ENCODE measurements at regions not wholly inside any gene's neighbourhood (a gene's known extent, or its start where the extent isn't known, plus 50 kb on each side); places are given as distances from the start of the nearest gene placed in this dataset.
"Not testable (repeated sequence)": the region's sequence is repeated elsewhere in the genome, so short reads cannot be mapped to it uniquely, and the experiment has no call there.

DNA sequence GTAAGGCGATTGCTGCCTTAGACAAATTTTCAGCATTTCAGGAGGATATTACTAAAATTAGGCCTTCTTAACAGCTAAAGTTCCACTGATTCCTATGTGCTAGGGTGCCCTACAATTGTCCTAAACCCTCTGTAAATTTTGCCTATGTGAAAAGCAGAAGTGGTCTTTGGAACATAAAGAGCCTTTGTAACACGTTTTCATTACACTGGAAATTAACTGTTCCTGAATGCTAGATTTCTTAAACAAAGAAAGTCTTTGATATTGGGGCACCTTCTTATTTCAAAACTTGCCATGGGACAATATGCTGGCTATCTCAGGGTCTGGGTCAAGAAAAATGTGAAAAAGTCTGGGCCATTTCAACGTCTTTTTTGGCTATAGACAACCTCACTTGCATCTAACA is 60.4 kb upstream of the MOCS2 start:
- ChIA-PET POLR2A (no interaction called here), CTCF (interaction anchor here (0.7 to 7.3 kb wide), 31 partner anchors 13 to 1066 kb away, joined by 3 to 60 read pairs (median 7); partner anchors contain the start of gene FST)
- H3K4me3 ChIP-seq (ENCODE audit: low read depth, low read length): no peak overlapping the region
- TF ChIP-seq, protein P1, sequence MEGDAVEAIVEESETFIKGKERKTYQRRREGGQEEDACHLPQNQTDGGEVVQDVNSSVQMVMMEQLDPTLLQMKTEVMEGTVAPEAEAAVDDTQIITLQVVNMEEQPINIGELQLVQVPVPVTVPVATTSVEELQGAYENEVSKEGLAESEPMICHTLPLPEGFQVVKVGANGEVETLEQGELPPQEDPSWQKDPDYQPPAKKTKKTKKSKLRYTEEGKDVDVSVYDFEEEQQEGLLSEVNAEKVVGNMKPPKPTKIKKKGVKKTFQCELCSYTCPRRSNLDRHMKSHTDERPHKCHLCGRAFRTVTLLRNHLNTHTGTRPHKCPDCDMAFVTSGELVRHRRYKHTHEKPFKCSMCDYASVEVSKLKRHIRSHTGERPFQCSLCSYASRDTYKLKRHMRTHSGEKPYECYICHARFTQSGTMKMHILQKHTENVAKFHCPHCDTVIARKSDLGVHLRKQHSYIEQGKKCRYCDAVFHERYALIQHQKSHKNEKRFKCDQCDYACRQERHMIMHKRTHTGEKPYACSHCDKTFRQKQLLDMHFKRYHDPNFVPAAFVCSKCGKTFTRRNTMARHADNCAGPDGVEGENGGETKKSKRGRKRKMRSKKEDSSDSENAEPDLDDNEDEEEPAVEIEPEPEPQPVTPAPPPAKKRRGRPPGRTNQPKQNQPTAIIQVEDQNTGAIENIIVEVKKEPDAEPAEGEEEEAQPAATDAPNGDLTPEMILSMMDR (IDR thresholded peaks at IDR 0.05; ENCODE audit: insufficient read depth, low read length, missing control alignments): no peak
- no peak for DNase-seq (ENCODE audit: low read depth, low spot score)

DNA sequence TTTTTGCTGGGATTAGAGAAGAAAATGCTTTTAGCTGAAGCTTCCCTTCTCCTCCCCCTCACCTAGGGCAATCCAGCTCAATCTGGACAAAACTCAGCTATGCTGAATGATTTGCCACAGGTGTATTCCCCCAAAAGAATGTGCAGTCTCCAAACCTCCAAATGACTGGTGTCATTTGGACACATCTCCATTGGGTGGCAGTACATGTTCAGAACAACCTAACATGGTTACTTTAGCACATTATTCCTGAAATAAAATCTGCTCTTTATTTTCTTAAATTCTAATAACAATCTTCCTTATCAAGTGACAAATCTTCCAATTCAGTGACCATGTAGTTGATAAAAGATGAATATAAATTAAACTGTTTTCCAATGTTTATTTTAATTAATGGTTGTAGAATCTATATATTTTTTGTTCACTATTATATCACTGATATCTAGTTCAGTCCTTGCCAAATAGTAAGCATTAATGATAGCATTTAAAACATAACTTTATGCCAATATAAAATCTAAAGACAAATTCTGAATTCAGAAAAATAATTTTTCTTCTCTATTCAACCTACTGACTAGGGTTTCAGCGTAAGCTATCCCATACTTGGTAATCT is 61.3 kb upstream of the MOCS2 start:
- no peak for DNase-seq (ENCODE audit: low read depth, low spot score)
- ChIA-PET CTCF (interaction anchor here (0.7 to 7.3 kb wide), 44 partner anchors 12 to 1069 kb away, joined by 3 to 60 read pairs (median 4); partner anchors contain the start of gene FST), POLR2A (no interaction called here)
- H3K4me3 ChIP-seq (ENCODE audit: low read depth, low read length): no peak overlapping the region
- TF ChIP-seq, protein P1 (IDR thresholded peaks at IDR 0.05; ENCODE audit: insufficient read depth, low read length, missing control alignments): peak; percentile 60

DNA sequence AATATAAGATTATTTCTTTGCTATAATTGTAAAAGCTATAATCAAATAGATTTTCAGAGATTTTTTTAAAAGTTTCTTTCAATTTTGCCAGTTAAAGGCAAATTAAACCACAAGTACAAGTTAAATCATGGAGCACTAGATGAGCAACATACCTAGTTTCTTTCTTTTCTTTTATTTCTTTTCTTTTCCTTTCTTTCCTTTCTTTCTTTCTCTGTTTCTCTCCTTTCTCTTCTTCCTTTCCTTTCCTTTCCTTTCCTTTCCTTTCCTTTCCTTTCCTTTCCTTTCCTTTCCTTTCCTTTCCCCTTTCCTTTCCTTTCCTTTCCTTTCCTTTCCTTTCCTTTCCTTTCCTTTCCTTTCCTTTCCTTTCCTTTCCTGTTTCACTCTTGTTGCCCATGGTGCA is 62.5 kb upstream of the MOCS2 start:
- DNase-seq (ENCODE audit: low read depth, low spot score); H3K4me3 ChIP-seq (ENCODE audit: low read depth, low read length); POLR2A ChIA-PET: not testable (repeated sequence)
- CTCF ChIA-PET: interaction anchor here (0.7 to 7.3 kb wide), 19 partner anchors 11 to 1067 kb away, joined by 3 to 60 read pairs (median 7); partner anchors contain the start of gene FST

DNA sequence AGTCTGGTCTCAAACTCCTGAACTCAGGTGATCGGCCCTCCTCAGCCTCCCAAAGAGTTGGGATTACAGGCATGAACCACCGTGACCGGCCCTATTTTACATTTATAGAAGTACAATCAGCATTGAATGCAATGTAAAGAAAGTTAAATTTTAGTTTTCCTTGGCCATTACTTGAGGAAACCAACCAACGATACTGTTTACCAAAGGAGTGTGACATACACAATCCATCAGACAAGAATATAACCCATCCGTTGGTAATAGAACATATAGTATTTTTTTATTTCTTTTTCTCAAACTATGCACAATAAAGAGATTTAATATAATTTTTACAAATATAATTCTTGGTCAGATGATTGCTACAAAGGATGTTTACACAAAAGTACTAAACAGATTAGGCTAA is 63.1 kb upstream of the MOCS2 start:
- TF ChIP-seq, protein P1 (IDR thresholded peaks at IDR 0.05; ENCODE audit: insufficient read depth, low read length, missing control alignments): no peak
- no peak overlapping the region for H3K4me3 ChIP-seq (ENCODE audit: low read depth, low read length)
- POLR2A ChIA-PET: no interaction called here
- CTCF ChIA-PET: interaction anchor here (0.7 to 7.3 kb wide), 4 partner anchors 89 to 1061 kb away, joined by 4 to 60 read pairs (median 20); no protein-coding TSS in a partner anchor
- DNase-seq (ENCODE audit: low read depth, low spot score): no peak

DNA sequence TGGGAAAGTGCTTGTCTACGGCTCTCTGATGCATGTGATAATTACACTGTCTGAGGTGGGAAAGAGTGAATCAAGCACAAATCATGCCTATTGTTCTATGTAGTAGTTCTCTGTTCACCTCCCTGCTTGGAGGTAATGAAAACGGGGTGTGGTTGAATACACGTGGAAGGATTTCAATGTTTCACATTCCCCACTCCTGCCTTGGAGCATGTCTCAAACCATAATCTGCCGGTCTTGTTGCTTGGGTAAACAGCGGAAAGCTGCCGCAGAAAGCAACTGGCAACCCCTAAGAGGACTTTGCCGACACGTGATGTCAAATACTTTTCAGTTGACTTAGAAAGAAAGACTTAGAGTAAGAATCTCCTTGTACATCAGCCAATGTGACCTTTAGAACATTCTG is 63.5 kb upstream of the MOCS2 start:
- DNase-seq (ENCODE audit: low read depth, low spot score): no peak
- no peak overlapping the region for H3K4me3 ChIP-seq (ENCODE audit: low read depth, low read length)
- ChIA-PET CTCF (interaction anchor here (7.3 kb wide), 1 partner anchor 1055 kb away, joined by 60 read pairs; no protein-coding TSS in a partner anchor), POLR2A (no interaction called here)
- TF ChIP-seq, protein P1 (IDR thresholded peaks at IDR 0.05; ENCODE audit: insufficient read depth, low read length, missing control alignments): no peak

DNA sequence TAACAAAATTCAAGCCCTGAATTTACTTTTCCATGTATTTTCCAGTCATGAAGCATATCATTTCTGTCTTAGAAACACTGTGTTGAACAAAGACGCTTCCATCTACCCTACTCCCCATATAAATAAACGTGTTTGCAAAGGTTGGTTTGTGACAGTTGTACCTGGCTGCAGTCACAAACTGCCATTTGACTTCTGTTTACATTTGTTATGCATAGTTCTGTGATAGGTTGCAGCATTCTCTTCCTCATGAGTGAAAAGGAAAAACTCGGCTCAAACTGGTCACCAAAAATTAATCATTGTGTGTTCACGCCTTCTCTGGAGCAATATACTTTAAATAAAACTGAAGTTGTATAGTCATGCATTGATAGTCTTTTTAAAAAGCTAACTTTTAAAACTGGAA is 69.3 kb upstream of the MOCS2 start:
- ChIA-PET POLR2A (no interaction called here), CTCF (interaction anchor here (1.7 kb wide), 1 partner anchor 15 kb away, joined by 4 read pairs; no protein-coding TSS in a partner anchor)
- TF ChIP-seq, protein P1 (IDR thresholded peaks at IDR 0.05; ENCODE audit: insufficient read depth, low read length, missing control alignments): no peak
- DNase-seq (ENCODE audit: low read depth, low spot score): no peak
- no peak overlapping the region for H3K4me3 ChIP-seq (ENCODE audit: low read depth, low read length)

DNA sequence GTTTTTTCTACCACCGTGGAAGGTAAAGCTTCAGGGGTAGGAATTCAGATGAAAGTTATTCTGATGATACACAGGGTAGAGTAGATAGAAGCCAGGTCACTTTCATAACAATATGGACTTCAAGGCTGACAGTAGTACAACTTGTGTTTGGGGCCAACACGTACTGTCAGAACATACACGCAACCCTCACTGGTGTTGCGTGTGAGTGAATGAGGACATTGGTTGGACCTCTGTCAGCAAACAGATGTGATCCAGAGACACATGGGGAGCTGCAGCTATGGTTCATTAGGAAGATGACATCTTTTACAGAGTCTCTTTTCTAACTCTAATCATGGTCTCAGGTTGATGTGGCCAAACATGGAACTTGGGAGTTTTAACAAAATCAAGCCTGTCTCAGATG is 70.1 kb upstream of the MOCS2 start:
- DNase-seq (ENCODE audit: low read depth, low spot score): no peak
- POLR2A ChIA-PET: no interaction called here
- CTCF ChIA-PET: interaction anchor here (1.7 kb wide), 1 partner anchor 14 kb away, joined by 4 read pairs; no protein-coding TSS in a partner anchor
- H3K4me3 ChIP-seq (ENCODE audit: low read depth, low read length): no peak overlapping the region
- TF ChIP-seq, protein P1 (IDR thresholded peaks at IDR 0.05; ENCODE audit: insufficient read depth, low read length, missing control alignments): no peak
